Erythroblast (primary cell): ENCODE measurements at regions not wholly inside any gene's neighbourhood (a gene's known extent, or its start where the extent isn't known, plus 50 kb on each side); places are given as distances from the start of the nearest gene placed in this dataset.

ENCODE experiments used
- GATA1 ChIP-seq: IDR thresholded peaks from 2 replicates; pipeline ENCODE4 v1.6.1; 2011; ENCODE audit warnings: low read depth, mild to moderate bottlenecking, control low read depth, low read length, moderate library complexity
- POLR2A ChIP-seq: IDR thresholded peaks from 2 replicates; pipeline ENCODE4 v1.6.1; 2011; ENCODE audit warnings: mild to moderate bottlenecking, low read length

- TF ChIP-seq POLR2A: no peak
- TF ChIP-seq GATA1: no peak
Observed at GRCh38 chr3:69456631-69457030, 70.7 kb upstream of the FRMD4B start.
